ENCODE measurements at regions not wholly inside any gene's neighbourhood (a gene's known extent, or its start where the extent isn't known, plus 50 kb on each side); places are given as distances from the start of the nearest gene placed in this dataset.

DNA sequence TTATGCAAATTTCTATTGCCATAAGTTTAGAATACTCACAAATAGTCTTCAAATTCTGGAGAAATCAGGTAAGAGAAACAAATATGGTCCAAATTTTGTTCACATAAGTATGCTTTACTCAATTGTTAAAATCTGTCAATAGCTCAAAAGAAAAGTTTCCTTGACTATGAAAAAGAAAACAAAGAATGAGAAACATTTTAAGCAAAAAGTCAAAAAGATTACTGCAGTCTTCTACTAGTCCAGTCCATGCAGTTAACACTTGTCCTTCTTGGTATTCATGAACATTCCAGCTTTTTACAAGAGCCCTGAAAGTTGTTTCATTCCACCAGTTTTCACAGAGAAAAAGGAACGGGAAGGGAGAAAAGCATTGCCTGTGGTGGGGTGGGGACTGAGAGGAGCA lies 54.7 kb upstream of the ZXDA start:
- no peaks in the 10 kb centered on the region for H3K27me3 ChIP-seq (ENCODE audit: control insufficient read depth in 1 of 2, insufficient read depth in 2 of 2, low read length in 2 of 2)
- intact Hi-C loops (cut with micrococcal nuclease; ENCODE audit: unreplicated experiment): no loop called here

More for the DNA sequence above, 54.7 kb upstream of the ZXDA start:
- POLR2A ChIA-PET: no interaction called here
- H2AFZ ChIP-seq (ENCODE audit: low read length): no peak overlapping the region
- peaks cover 27% of the 10 kb centered on the region; the same call in 1 of the 2 replicates for H3K9me3 ChIP-seq (ENCODE audit: low read length)
- WGBS (ENCODE audit: low lambda C conversion rate): 0% methylated on average over 1 of the region's 1 CpG
- no peak for TF ChIP-seq ADNP (CRISPR knock-in tag; IDR thresholded peaks at IDR 0.05)
- TF ChIP-seq ZNF766 (CRISPR knock-in tag; IDR thresholded peaks at IDR 0.05; ENCODE audit: borderline replicate concordance): no peak
- DNase-seq (ENCODE audit: low spot score) (no peak), ATAC-seq (no peak), FAIRE-seq (no peak)
- no TSS peak for BruUV-seq (replicated peaks)
- H3K9ac ChIP-seq (ENCODE audit: insufficient read depth, low read depth, low read length): no peak overlapping the region
- no peaks in the 10 kb centered on the region for H3K4me1 ChIP-seq (ENCODE audit: insufficient read depth, low read length)
- no peaks in the 10 kb centered on the region for H4K20me1 ChIP-seq (ENCODE audit: insufficient read depth, low read length)
- H3K4me2 ChIP-seq (ENCODE audit: low read depth, low read length): no peak overlapping the region
- H3K4me3 ChIP-seq (replicated peaks in 1 of 3; ENCODE audit: insufficient read depth in 1 of 3, low read depth in 2 of 3, low read length in 3 of 3): no peak overlapping the region
- no peak overlapping the region for H3K27ac ChIP-seq (ENCODE audit: extremely low read length, insufficient read depth, low read length)
- no peaks in the 10 kb centered on the region for H3K36me3 ChIP-seq (replicated peaks in 1 of 2; ENCODE audit: control insufficient read depth in 1 of 2, insufficient read depth in 2 of 2, low read length in 2 of 2)
- H3K79me2 ChIP-seq (ENCODE audit: insufficient read depth, low read length): no peaks in the 10 kb centered on the region
- CTCF ChIA-PET (ENCODE audit: low intra/inter-chr PET ratio, low total read pairs): no interaction called here
- in situ Hi-C loops (cut with HindIII; ENCODE audit: extremely low pct_ligation_motif_present, low pct_unique_long_range_greater_than_20kb): no loop called here

All from HepG2 (cell line).